ENCODE measurements at regions not wholly inside any gene's neighbourhood (a gene's known extent, or its start where the extent isn't known, plus 50 kb on each side); places are given as distances from the start of the nearest gene placed in this dataset.

DNA sequence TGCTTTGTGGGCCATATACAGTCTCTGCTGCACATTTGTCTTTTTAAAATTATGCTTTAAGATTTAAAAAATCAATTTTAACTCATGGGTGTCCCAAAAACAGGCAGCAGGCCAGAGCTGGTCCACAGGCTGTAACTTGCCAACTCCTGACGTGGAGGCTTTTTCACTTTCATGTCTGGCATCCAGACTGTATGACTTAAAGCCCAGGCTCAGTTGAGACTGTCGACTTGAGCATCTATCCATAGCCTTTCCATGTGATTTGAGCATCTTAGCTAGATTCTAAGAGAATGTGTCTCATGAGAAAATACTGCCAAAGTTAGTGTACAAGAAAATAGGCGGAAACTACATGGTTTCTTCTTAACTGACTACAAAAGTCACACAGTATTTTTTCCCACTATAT is 559.0 kb upstream of the TUSC1 start:
- CTCF ChIA-PET, result no interaction called here
- POLR2A ChIA-PET, result no interaction called here
- no peaks in the 10 kb centered on the region for H3K4me1 ChIP-seq (ENCODE audit: control extremely low read depth in 1 of 4, control insufficient read depth in 4 of 4, insufficient read depth in 4 of 4, low read length in 3 of 4)
- H3K9me3 ChIP-seq (ENCODE audit: control extremely low read depth in 1 of 5, control insufficient read depth in 4 of 5, insufficient read depth in 2 of 5, low read depth in 1 of 5, low read length in 4 of 5), result no peaks in the 10 kb centered on the region
- no peak for DNase-seq
- no peak overlapping the region for H3K27ac ChIP-seq (ENCODE audit: insufficient read depth in 1 of 2, low read depth in 1 of 2, low read length in 2 of 2, poor library complexity in 1 of 2, severe bottlenecking in 2 of 2)
- no peaks in the 10 kb centered on the region for H3K36me3 ChIP-seq (ENCODE audit: control insufficient read depth in 4 of 4, insufficient read depth in 4 of 4, low read length in 3 of 4)
- H3K27me3 ChIP-seq (replicated peaks in 2 of 5; ENCODE audit: control insufficient read depth in 4 of 5, insufficient read depth in 5 of 5, low read length in 4 of 5), result no peaks in the 10 kb centered on the region
- WGBS (ENCODE audit: insufficient coverage), result 96% methylated on average over 2 of the region's 3 CpGs
- H3K4me3 ChIP-seq (ENCODE audit: control insufficient read depth in 1 of 7, extremely low read depth in 1 of 7, insufficient read depth in 4 of 7, low read depth in 2 of 7, low read length in 6 of 7), result no peak overlapping the region

DNA sequence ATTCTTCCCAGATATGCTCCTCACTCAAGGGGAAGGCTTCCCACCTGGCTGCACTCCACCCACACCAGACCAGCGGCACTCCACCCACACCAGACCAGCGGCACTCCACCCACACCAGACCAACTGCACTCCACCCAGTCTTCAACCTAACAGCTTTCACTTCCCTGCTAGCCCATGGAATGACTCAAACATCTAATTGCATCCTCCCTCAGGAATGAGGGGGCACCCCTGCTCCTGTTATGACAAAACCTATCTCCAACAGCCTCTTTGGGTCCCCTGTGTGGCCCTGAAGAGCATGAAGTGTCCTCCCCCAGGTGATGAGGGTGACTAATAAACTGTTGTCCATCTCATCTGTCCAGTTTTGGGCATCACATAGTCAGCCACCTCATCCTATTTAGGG is 556.6 kb upstream of the TUSC1 start:
- 94% methylated on average over 2 of the region's 2 CpGs for WGBS (ENCODE audit: insufficient coverage)
- POLR2A ChIA-PET, result no interaction called here
- no peaks in the 10 kb centered on the region for H3K27me3 ChIP-seq (replicated peaks in 2 of 5; ENCODE audit: control insufficient read depth in 4 of 5, insufficient read depth in 5 of 5, low read length in 4 of 5)
- no peaks in the 10 kb centered on the region for H3K4me1 ChIP-seq (ENCODE audit: control extremely low read depth in 1 of 4, control insufficient read depth in 4 of 4, insufficient read depth in 4 of 4, low read length in 3 of 4)
- no peak overlapping the region for H3K27ac ChIP-seq (ENCODE audit: insufficient read depth in 1 of 2, low read depth in 1 of 2, low read length in 2 of 2, poor library complexity in 1 of 2, severe bottlenecking in 2 of 2)
- no peaks in the 10 kb centered on the region for H3K9me3 ChIP-seq (ENCODE audit: control extremely low read depth in 1 of 5, control insufficient read depth in 4 of 5, insufficient read depth in 2 of 5, low read depth in 1 of 5, low read length in 4 of 5)
- CTCF ChIA-PET, result no interaction called here
- no peaks in the 10 kb centered on the region for H3K36me3 ChIP-seq (ENCODE audit: control insufficient read depth in 4 of 4, insufficient read depth in 4 of 4, low read length in 3 of 4)
- no peak for DNase-seq
- no peak overlapping the region for H3K4me3 ChIP-seq (ENCODE audit: control insufficient read depth in 1 of 7, extremely low read depth in 1 of 7, insufficient read depth in 4 of 7, low read depth in 2 of 7, low read length in 6 of 7)

DNA sequence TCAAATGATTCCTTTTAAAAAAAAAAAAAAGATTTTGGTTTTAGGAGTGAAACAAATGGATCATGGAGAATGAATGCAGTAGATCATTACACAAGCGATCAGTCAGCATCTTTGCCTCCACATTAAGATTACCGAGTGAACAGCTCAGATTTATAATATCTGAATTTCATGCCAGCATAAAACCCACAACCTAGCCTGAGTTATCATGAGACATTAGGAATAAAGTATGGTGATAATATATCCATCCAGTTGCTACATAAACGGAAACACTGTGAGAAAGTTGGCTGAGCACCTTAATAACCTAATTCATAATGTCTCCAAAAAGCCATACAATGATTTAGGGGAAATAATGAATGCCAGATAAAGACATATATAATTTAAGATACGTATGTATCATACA is 553.1 kb upstream of the TUSC1 start:
- no CpG with 5 or more reads among the region's 4 CpGs for whole genome bisulfite sequencing (ENCODE audit: insufficient coverage)
- Histone ChIP-seq H3K27me3 (replicated peaks in 2 of 5; ENCODE audit: control insufficient read depth in 4 of 5, insufficient read depth in 5 of 5, low read length in 4 of 5) (no peaks in the 10 kb centered on the region), H3K4me3 (ENCODE audit: control insufficient read depth in 1 of 7, extremely low read depth in 1 of 7, insufficient read depth in 4 of 7, low read depth in 2 of 7, low read length in 6 of 7) (no peak overlapping the region), H3K27ac (ENCODE audit: insufficient read depth in 1 of 2, low read depth in 1 of 2, low read length in 2 of 2, poor library complexity in 1 of 2, severe bottlenecking in 2 of 2) (no peak overlapping the region), H3K36me3 (ENCODE audit: control insufficient read depth in 4 of 4, insufficient read depth in 4 of 4, low read length in 3 of 4) (no peaks in the 10 kb centered on the region), H3K4me1 (ENCODE audit: control extremely low read depth in 1 of 4, control insufficient read depth in 4 of 4, insufficient read depth in 4 of 4, low read length in 3 of 4) (no peaks in the 10 kb centered on the region), H3K9me3 (ENCODE audit: control extremely low read depth in 1 of 5, control insufficient read depth in 4 of 5, insufficient read depth in 2 of 5, low read depth in 1 of 5, low read length in 4 of 5) (no peaks in the 10 kb centered on the region)
- ChIA-PET CTCF (no interaction called here), POLR2A (no interaction called here)
- DNase-seq, result no peak

DNA sequence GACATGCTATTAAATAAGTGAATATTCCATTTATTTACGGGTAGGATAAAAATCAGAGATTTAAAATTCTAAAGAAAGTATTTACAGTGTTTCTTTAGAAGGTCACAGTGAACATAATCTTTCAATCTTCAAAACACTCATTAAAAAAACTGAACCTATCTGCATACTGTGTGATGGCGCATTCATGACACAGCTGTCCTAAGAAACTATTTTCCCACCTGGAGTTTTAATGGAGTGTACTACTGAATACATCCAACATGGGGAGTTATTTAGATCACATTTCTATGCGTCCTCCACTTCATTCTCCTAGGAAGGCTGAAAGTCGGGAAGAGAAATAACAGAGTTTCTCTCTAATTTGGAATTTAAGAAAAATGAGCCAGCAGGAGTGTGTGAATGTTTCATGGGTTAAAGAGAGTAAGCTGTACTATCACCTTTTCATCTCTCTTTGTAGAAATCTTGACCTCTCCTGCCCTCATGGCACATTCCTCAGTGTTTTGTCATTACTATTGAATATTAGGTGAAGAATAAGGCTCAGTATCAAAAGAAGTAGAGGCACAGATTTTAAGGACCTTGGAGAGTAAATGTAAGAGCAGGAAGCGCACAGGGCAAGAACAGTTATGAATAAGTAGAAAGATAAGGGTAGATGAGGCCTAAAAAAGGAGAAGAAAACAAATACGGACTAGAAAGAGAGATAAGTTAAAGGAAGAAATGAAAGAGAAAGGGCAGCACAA is 551.2 kb upstream of the TUSC1 start:
- Histone ChIP-seq H3K9me3 (ENCODE audit: control extremely low read depth in 1 of 5, control insufficient read depth in 4 of 5, insufficient read depth in 2 of 5, low read depth in 1 of 5, low read length in 4 of 5) (no peaks in the 10 kb centered on the region), H3K4me1 (ENCODE audit: control extremely low read depth in 1 of 4, control insufficient read depth in 4 of 4, insufficient read depth in 4 of 4, low read length in 3 of 4) (no peaks in the 10 kb centered on the region), H3K36me3 (ENCODE audit: control insufficient read depth in 4 of 4, insufficient read depth in 4 of 4, low read length in 3 of 4) (no peaks in the 10 kb centered on the region), H3K4me3 (ENCODE audit: control insufficient read depth in 1 of 7, extremely low read depth in 1 of 7, insufficient read depth in 4 of 7, low read depth in 2 of 7, low read length in 6 of 7) (no peak overlapping the region), H3K27me3 (replicated peaks in 2 of 5; ENCODE audit: control insufficient read depth in 4 of 5, insufficient read depth in 5 of 5, low read length in 4 of 5) (no peaks in the 10 kb centered on the region), H3K27ac (ENCODE audit: insufficient read depth in 1 of 2, low read depth in 1 of 2, low read length in 2 of 2, poor library complexity in 1 of 2, severe bottlenecking in 2 of 2) (no peak overlapping the region)
- no peak for DNase-seq
- ChIA-PET CTCF (no interaction called here), POLR2A (no interaction called here)
- 95% methylated on average over 2 of the region's 6 CpGs for WGBS (ENCODE audit: insufficient coverage)

DNA sequence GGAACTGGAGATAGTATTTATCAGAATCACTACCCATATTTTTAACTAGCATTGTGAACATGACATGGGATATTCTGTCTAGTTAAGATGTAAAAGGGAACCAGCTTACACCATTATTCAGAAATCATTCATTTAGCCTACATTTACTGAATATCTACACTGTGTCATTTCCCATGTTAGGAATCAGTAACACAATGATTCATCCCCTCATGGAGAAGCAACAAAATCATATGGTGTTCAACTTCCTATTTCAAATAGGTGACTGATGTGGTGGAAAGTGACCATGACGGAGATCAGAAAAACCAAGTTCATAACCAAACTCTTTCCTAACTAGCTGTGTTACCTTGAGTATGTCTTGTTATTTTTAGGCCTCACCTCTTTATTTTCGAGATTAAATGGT is 550.0 kb upstream of the TUSC1 start:
- no peak for DNase-seq
- no CpG with 5 or more reads among the region's 2 CpGs for WGBS (ENCODE audit: insufficient coverage)
- Histone ChIP-seq H3K4me3 (ENCODE audit: control insufficient read depth in 1 of 7, extremely low read depth in 1 of 7, insufficient read depth in 4 of 7, low read depth in 2 of 7, low read length in 6 of 7) (no peak overlapping the region), H3K27me3 (replicated peaks in 2 of 5; ENCODE audit: control insufficient read depth in 4 of 5, insufficient read depth in 5 of 5, low read length in 4 of 5) (no peaks in the 10 kb centered on the region), H3K4me1 (ENCODE audit: control extremely low read depth in 1 of 4, control insufficient read depth in 4 of 4, insufficient read depth in 4 of 4, low read length in 3 of 4) (no peaks in the 10 kb centered on the region), H3K36me3 (ENCODE audit: control insufficient read depth in 4 of 4, insufficient read depth in 4 of 4, low read length in 3 of 4) (no peaks in the 10 kb centered on the region), H3K27ac (ENCODE audit: insufficient read depth in 1 of 2, low read depth in 1 of 2, low read length in 2 of 2, poor library complexity in 1 of 2, severe bottlenecking in 2 of 2) (no peak overlapping the region), H3K9me3 (ENCODE audit: control extremely low read depth in 1 of 5, control insufficient read depth in 4 of 5, insufficient read depth in 2 of 5, low read depth in 1 of 5, low read length in 4 of 5) (no peaks in the 10 kb centered on the region)
- POLR2A ChIA-PET, result no interaction called here
- CTCF ChIA-PET, result no interaction called here

DNA sequence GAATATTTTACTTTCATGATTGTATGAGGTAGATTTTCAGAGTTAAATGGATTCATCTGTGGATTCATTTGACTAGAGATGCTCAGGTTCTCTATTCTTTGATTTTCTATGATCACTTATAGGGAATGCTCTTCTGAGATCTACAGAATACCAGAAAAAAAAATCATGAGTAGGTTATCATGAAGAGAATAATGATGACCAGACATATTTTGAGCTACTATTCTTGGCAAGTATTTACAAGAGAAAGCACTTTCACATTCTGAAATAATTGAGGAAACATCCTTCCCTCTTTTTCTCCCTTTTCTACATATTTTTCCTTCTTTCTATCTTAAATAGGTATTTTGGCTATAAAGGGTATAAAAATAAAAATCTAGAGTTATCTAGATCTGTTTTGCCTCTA is 543.0 kb upstream of the TUSC1 start:
- Histone ChIP-seq H3K9me3 (ENCODE audit: control extremely low read depth in 1 of 5, control insufficient read depth in 4 of 5, insufficient read depth in 2 of 5, low read depth in 1 of 5, low read length in 4 of 5) (no peaks in the 10 kb centered on the region), H3K4me3 (ENCODE audit: control insufficient read depth in 1 of 7, extremely low read depth in 1 of 7, insufficient read depth in 4 of 7, low read depth in 2 of 7, low read length in 6 of 7) (no peak overlapping the region), H3K27ac (ENCODE audit: insufficient read depth in 1 of 2, low read depth in 1 of 2, low read length in 2 of 2, poor library complexity in 1 of 2, severe bottlenecking in 2 of 2) (no peak overlapping the region), H3K36me3 (ENCODE audit: control insufficient read depth in 4 of 4, insufficient read depth in 4 of 4, low read length in 3 of 4) (no peaks in the 10 kb centered on the region), H3K4me1 (ENCODE audit: control extremely low read depth in 1 of 4, control insufficient read depth in 4 of 4, insufficient read depth in 4 of 4, low read length in 3 of 4) (no peaks in the 10 kb centered on the region), H3K27me3 (replicated peaks in 2 of 5; ENCODE audit: control insufficient read depth in 4 of 5, insufficient read depth in 5 of 5, low read length in 4 of 5) (no peaks in the 10 kb centered on the region)
- no peak for DNase-seq
- ChIA-PET POLR2A (no interaction called here), CTCF (no interaction called here)

DNA sequence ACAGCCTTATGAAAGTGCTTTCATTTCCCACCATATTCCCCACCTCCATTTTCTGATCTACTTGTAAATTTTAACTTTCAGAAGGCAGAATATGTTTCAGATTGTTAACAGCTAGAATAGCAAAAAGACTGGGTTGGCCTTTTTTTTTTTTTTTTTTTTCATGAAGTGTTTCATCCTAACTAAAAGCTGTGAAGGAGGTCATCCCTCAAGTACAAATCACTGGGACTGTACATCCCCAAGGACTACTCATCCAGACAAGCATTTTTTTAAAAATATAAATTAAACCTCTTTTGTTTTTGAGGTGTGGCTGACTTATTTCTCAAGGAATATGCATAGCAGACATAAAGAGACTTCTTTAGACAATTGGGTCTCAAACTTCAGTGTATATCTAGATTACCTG is 542.1 kb upstream of the TUSC1 start:
- H3K9me3 ChIP-seq (ENCODE audit: control extremely low read depth in 1 of 5, control insufficient read depth in 4 of 5, insufficient read depth in 2 of 5, low read depth in 1 of 5, low read length in 4 of 5), result no peaks in the 10 kb centered on the region
- ChIA-PET POLR2A (no interaction called here), CTCF (no interaction called here)
- H3K27ac ChIP-seq (ENCODE audit: insufficient read depth in 1 of 2, low read depth in 1 of 2, low read length in 2 of 2, poor library complexity in 1 of 2, severe bottlenecking in 2 of 2), result no peak overlapping the region
- H3K4me3 ChIP-seq (ENCODE audit: control insufficient read depth in 1 of 7, extremely low read depth in 1 of 7, insufficient read depth in 4 of 7, low read depth in 2 of 7, low read length in 6 of 7), result no peak overlapping the region
- DNase-seq, result no peak
- H3K36me3 ChIP-seq (ENCODE audit: control insufficient read depth in 4 of 4, insufficient read depth in 4 of 4, low read length in 3 of 4), result no peaks in the 10 kb centered on the region
- no peaks in the 10 kb centered on the region for H3K27me3 ChIP-seq (replicated peaks in 2 of 5; ENCODE audit: control insufficient read depth in 4 of 5, insufficient read depth in 5 of 5, low read length in 4 of 5)
- H3K4me1 ChIP-seq (ENCODE audit: control extremely low read depth in 1 of 4, control insufficient read depth in 4 of 4, insufficient read depth in 4 of 4, low read length in 3 of 4), result no peaks in the 10 kb centered on the region

Data from common myeloid progenitor, CD34-positive (primary cell).